ENCODE measurements at regions not wholly inside any gene's neighbourhood (a gene's known extent, or its start where the extent isn't known, plus 50 kb on each side); places are given as distances from the start of the nearest gene placed in this dataset.

DNA sequence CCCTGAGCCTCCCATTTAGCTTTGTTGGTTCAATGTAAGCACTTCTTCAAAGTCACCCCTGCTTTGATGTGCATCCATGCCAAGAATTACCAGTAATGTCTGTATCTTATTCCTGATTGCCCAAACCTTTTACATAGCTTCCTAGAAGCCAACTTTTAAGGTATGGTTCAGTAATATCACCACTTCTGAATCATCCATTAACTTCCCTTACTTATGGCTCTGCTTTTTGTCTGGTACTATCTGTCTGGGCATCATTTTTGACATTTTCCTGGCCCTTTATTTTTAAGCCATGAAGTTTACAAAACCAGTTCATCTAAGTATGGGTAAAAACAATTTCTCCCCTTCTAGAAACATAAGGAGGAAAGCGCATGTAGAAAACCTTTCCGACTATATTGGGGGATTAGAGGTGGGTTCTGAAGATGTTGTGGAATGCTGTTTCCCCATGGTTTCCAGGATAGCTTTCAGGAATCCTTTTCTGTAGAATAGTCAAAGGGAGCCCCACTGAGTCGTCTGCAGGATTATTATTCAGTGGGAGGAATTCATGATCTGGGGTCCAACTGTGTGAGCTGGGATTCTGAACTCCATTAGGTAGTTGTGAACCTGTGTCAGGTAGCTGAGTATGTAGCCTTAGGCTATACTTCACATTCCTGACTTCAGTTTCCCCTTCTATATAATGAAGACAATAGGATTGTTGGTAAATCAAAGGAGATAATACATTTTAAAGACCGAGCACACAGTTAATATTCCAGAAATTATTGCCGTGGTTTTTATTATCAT is 163.8 kb downstream of the SUCLA2 start:
- H3K36me3 Mint-ChIP-seq (ENCODE audit: low read depth): no peaks in the 10 kb centered on the region
- TF ChIP-seq, protein P1, sequence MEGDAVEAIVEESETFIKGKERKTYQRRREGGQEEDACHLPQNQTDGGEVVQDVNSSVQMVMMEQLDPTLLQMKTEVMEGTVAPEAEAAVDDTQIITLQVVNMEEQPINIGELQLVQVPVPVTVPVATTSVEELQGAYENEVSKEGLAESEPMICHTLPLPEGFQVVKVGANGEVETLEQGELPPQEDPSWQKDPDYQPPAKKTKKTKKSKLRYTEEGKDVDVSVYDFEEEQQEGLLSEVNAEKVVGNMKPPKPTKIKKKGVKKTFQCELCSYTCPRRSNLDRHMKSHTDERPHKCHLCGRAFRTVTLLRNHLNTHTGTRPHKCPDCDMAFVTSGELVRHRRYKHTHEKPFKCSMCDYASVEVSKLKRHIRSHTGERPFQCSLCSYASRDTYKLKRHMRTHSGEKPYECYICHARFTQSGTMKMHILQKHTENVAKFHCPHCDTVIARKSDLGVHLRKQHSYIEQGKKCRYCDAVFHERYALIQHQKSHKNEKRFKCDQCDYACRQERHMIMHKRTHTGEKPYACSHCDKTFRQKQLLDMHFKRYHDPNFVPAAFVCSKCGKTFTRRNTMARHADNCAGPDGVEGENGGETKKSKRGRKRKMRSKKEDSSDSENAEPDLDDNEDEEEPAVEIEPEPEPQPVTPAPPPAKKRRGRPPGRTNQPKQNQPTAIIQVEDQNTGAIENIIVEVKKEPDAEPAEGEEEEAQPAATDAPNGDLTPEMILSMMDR (conservative IDR thresholded peaks at IDR 0.05): no peak
- no peak for DNase-seq (ENCODE audit: low read depth, low spot score)
- no peak overlapping the region for H3K4me3 Mint-ChIP-seq
- H3K9me3 Mint-ChIP-seq: no peaks in the 10 kb centered on the region
- H3K27ac Mint-ChIP-seq (ENCODE audit: unreplicated experiment): no peak overlapping the region
- H3K4me1 Mint-ChIP-seq: peaks cover 9% of the 10 kb centered on the region
- no peaks in the 10 kb centered on the region for H3K27me3 Mint-ChIP-seq (ENCODE audit: low read depth)

DNA sequence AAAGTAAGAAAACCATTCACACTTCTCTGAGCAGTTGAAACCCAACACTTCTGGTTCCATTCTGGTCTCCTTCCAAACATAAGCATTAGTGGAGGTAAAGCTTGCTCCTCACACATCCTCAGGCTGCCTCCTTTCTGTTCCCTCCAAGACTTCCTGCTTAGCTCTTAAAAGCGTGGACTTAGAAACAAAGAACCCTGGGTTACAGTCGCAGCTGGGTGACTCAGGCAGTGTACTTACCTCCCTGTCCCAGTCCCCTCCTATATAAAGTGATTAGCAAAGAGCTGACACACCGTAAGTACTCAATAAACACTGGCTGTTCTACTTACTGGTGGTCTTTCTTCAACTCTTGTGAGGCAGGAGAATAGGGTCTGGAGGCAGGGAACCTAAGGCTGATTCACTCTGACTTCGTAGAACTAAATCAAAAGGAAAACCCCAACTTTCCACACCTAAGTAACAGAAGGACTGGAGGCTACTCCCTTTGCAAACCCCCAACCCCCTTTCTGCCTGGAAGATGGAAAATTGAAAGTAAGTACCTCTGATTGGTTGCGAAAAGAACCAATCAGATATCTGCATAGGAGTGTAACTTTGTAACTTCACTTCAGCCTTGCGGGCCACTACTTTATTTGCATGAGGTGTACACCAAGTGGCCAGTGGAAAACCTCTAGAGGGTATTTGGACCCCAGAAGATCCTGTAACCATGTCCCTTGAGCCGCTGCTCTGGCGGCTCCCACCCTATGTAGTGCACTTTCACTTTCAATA is 165.4 kb downstream of the SUCLA2 start:
- Mint-ChIP-seq H3K27me3 (ENCODE audit: low read depth) (no peaks in the 10 kb centered on the region), H3K4me3 (no peak overlapping the region), H3K4me1 (peaks cover 9% of the 10 kb centered on the region), H3K9me3 (no peaks in the 10 kb centered on the region), H3K27ac (ENCODE audit: unreplicated experiment) (no peak overlapping the region), H3K36me3 (ENCODE audit: low read depth) (no peaks in the 10 kb centered on the region)
- TF ChIP-seq, protein P1 (conservative IDR thresholded peaks at IDR 0.05): no peak
- no peak for DNase-seq (ENCODE audit: low read depth, low spot score)

DNA sequence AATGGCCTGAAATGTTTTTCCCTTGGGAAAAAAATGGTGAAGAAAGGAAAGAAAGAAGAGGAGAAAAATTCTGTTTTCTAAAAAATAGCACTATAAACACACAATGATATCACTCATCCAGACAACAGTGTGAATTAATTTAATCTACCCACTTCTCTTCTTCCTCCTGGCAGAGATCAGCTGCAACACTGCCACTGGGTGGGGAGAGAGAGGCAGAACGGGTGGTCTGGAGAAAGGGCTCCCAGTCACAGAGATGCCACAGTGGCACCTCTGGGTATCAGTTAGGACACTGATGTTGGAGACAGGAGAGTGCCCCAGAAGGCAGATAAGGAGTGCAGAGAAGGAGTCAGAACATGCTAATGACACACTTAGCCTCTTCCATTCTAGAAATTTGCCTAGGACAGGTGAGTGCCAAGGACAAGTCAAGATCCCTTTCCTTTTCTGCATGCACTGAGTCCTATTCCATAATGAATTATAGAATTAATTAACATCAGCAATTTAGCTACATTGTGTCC is 168.6 kb downstream of the SUCLA2 start:
- Mint-ChIP-seq H3K27me3 (ENCODE audit: low read depth) (no peaks in the 10 kb centered on the region), H3K4me3 (no peak overlapping the region)
- no peak for DNase-seq (ENCODE audit: low read depth, low spot score)

DNA sequence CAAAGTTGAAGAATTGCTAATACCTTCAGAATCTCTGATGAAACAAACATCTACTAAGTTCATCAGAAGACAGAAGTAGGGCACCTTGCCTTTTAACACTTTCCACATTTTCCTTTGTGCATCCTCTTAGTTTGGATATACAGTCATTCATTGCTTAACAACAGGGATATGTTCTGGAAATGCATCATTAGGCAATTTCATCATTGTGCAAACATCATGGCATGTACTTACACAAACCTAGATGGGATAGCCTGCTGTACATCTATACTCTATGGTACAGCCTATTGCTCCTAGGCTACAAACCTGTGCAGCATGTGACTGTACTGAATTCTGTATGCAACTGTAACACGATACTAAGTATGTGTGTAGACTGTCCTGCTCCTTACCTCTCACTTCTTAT is 169.8 kb downstream of the SUCLA2 start:
- no peaks in the 10 kb centered on the region for H3K27me3 Mint-ChIP-seq (ENCODE audit: low read depth)
- TF ChIP-seq, protein P1 (conservative IDR thresholded peaks at IDR 0.05): no peak
- H3K36me3 Mint-ChIP-seq (ENCODE audit: low read depth): no peaks in the 10 kb centered on the region
- DNase-seq (ENCODE audit: low read depth, low spot score): no peak
- no peaks in the 10 kb centered on the region for H3K4me1 Mint-ChIP-seq
- H3K9me3 Mint-ChIP-seq: no peaks in the 10 kb centered on the region
- no peak overlapping the region for H3K27ac Mint-ChIP-seq (ENCODE audit: unreplicated experiment)
- H3K4me3 Mint-ChIP-seq: no peak overlapping the region

More for the DNA sequence above, 168.6 kb downstream of the SUCLA2 start:
- H3K27ac Mint-ChIP-seq (ENCODE audit: unreplicated experiment): no peak overlapping the region
- H3K4me1 Mint-ChIP-seq: peaks cover 2% of the 10 kb centered on the region
- no peaks in the 10 kb centered on the region for H3K9me3 Mint-ChIP-seq
- TF ChIP-seq, protein P1 (conservative IDR thresholded peaks at IDR 0.05): no peak
- H3K36me3 Mint-ChIP-seq (ENCODE audit: low read depth): no peaks in the 10 kb centered on the region

DNA sequence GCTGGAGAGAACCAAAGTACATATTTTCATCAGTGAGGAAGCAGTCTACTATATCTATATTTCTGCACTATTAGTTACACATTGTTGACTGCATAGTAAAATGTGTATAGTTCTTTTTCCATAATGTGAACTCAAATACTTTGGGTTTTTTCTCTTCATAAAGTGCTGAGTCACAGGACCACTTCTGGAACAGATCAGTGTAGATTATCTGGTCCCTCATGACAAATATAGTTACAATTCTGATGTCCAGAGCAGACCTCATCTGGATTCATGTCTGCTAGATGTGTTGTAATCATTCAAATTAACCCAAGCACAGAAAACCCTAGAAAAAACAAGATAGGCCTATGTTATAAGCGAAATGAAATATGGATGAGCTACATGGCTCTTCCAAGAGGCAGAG is 171.4 kb downstream of the SUCLA2 start:
- no peak for DNase-seq (ENCODE audit: low read depth, low spot score)
- TF ChIP-seq, protein P1 (conservative IDR thresholded peaks at IDR 0.05): no peak
- Mint-ChIP-seq H3K36me3 (ENCODE audit: low read depth) (no peaks in the 10 kb centered on the region), H3K27ac (ENCODE audit: unreplicated experiment) (no peak overlapping the region), H3K4me1 (no peaks in the 10 kb centered on the region), H3K27me3 (ENCODE audit: low read depth) (no peaks in the 10 kb centered on the region), H3K4me3 (no peak overlapping the region), H3K9me3 (peaks cover 7% of the 10 kb centered on the region)

Measured in neural crest cell (in vitro differentiated cells).